ENCODE measurements at regions not wholly inside any gene's neighbourhood (a gene's known extent, or its start where the extent isn't known, plus 50 kb on each side); places are given as distances from the start of the nearest gene placed in this dataset.

DNA sequence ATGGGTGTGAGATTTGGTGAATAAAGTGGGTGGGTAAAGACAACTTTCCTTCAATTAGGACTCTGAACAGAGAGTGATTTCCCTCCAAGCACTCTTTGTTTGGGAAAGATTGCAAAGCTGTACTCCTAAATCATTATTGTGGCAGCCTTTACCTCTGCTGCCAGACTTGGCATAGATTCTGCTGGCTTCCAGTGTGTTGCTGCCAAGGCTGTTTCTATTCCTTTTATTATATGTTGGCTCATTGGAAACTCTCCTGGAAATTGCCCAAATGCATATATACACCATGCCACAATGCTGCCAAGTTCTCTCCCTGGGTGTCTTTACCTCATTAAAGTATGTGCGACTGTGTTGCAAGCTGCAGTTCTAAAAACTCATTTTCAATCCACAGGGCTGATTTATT is 668.0 kb downstream of the MRPL39 start:
- intact Hi-C loops (cut with DNase I): no loop called here
- H3K27ac ChIP-seq: no peak overlapping the region
- H3K4me3 ChIP-seq: no peak overlapping the region
- no peak for ATAC-seq
- H3K36me3 ChIP-seq: no peaks in the 10 kb centered on the region
- H3K4me1 ChIP-seq: no peaks in the 10 kb centered on the region
- no peak for DNase-seq
- TF ChIP-seq, protein P1, sequence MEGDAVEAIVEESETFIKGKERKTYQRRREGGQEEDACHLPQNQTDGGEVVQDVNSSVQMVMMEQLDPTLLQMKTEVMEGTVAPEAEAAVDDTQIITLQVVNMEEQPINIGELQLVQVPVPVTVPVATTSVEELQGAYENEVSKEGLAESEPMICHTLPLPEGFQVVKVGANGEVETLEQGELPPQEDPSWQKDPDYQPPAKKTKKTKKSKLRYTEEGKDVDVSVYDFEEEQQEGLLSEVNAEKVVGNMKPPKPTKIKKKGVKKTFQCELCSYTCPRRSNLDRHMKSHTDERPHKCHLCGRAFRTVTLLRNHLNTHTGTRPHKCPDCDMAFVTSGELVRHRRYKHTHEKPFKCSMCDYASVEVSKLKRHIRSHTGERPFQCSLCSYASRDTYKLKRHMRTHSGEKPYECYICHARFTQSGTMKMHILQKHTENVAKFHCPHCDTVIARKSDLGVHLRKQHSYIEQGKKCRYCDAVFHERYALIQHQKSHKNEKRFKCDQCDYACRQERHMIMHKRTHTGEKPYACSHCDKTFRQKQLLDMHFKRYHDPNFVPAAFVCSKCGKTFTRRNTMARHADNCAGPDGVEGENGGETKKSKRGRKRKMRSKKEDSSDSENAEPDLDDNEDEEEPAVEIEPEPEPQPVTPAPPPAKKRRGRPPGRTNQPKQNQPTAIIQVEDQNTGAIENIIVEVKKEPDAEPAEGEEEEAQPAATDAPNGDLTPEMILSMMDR (IDR thresholded peaks at IDR 0.05): no peak
- H3K27me3 ChIP-seq: no peaks in the 10 kb centered on the region
- no peaks in the 10 kb centered on the region for H3K9me3 ChIP-seq

DNA sequence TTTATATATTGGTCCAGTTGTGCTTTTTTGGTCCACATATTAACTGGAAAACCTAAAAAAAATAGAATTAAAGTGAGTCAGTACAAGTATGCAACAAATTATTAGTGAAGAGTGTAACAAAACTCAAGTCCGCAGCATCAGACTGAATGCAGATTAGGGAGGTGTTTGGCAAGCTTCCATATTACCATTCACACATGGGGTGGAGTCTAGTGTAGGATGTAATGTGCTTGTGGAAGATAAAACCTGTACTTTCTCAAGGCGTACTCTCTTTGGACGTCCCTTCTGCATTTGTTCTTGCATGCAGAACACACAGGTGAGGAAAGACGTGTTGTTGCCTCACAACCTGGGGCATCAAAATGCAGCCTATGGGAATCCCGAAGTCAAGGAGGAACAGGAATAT is 668.7 kb downstream of the MRPL39 start:
- Histone ChIP-seq H3K4me3 (no peak overlapping the region), H3K36me3 (no peaks in the 10 kb centered on the region), H3K4me1 (no peaks in the 10 kb centered on the region), H3K27ac (no peak overlapping the region), H3K9me3 (no peaks in the 10 kb centered on the region), H3K27me3 (no peaks in the 10 kb centered on the region)
- ATAC-seq: no peak
- TF ChIP-seq, protein P1 (IDR thresholded peaks at IDR 0.05): no peak
- intact Hi-C loops (cut with DNase I): no loop called here
- DNase-seq: no peak

DNA sequence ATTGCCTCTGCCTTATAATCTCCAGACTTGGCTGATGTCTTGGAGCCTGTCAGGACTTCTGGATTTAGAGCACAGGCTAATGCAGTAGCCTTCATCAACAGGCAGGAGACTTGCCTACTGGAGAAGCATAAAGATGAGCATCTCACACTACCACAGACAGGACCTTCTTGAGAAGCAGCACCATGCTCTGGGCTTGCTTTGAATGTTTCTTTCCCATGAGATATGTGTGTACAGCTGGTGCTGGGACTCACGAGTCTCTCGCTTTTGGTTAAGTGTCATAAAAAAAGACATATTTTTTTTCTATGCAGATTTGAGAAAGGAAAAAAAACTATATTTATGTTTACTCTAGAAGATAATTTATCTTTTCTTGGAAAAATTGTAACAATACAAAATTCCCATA is 671.3 kb downstream of the MRPL39 start:
- Histone ChIP-seq H3K27ac (no peak overlapping the region), H3K27me3 (no peaks in the 10 kb centered on the region), H3K4me3 (no peak overlapping the region), H3K36me3 (no peaks in the 10 kb centered on the region), H3K4me1 (no peaks in the 10 kb centered on the region), H3K9me3 (no peaks in the 10 kb centered on the region)
- ATAC-seq (no peak), DNase-seq (no peak)
- TF ChIP-seq, protein P1 (IDR thresholded peaks at IDR 0.05): no peak
- intact Hi-C loops (cut with DNase I): no loop called here

DNA sequence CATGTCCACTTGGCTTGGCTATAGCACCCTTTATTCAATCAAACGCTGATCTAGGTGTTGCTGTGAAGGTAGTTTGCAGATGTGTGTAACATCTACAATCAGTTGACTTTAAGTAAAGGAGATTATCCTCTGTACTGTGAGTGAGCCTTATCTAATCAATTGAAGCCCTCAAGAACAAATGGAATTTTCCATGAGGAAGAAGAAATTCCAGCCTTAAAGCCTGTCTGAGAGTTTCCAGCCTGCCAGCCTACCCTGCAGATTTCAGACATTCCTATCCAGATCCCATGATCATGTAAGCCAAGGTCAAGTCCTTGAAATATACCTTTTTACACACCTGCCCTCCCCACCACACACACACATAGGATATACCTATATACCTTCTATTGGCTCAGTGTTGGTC is 696.7 kb downstream of the MRPL39 start:
- intact Hi-C loops (cut with DNase I): no loop called here
- H3K27me3 ChIP-seq: no peaks in the 10 kb centered on the region
- no peak overlapping the region for H3K27ac ChIP-seq
- no peak overlapping the region for H3K4me3 ChIP-seq
- H3K36me3 ChIP-seq: no peaks in the 10 kb centered on the region
- DNase-seq (no peak), ATAC-seq (no peak)
- H3K4me1 ChIP-seq: no peaks in the 10 kb centered on the region
- TF ChIP-seq, protein P1 (IDR thresholded peaks at IDR 0.05): no peak
- H3K9me3 ChIP-seq: no peaks in the 10 kb centered on the region

DNA sequence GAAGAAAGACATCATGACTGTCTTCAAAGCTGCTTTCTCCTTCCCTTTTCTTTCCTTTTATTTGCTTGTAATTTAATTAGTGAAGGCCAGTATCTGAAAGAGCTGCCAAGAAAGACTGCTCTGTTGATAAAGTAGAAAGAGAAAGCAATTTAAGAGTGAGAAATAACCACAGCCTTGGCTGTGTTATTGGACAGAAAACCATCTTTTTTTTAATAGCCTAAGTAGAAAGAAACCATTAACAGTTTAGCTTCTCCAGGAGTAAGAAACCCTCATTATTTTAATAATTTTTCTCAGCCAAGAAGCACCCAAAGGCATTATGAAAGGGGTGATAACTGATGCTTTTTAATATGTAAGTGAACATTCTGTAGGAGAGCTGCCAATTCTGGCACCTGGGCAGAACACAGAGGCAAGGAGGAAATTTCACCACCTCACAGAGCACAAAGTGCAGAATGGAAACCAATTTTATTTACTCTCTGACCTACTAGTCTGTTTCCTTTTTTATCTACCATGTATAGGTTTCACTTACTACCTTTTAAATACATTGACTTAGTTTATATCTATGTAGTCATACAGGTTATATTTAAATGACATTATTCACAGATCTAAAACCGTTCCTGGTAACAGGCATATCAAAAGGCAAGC is 703.2 kb downstream of the MRPL39 start:
- H3K27ac ChIP-seq: no peak overlapping the region
- ATAC-seq (no peak), DNase-seq (no peak)
- intact Hi-C loops (cut with DNase I): no loop called here
- H3K9me3 ChIP-seq: no peaks in the 10 kb centered on the region
- TF ChIP-seq, protein P1 (IDR thresholded peaks at IDR 0.05): no peak
- H3K4me1 ChIP-seq: no peaks in the 10 kb centered on the region
- no peak overlapping the region for H3K4me3 ChIP-seq
- H3K36me3 ChIP-seq: no peaks in the 10 kb centered on the region
- no peaks in the 10 kb centered on the region for H3K27me3 ChIP-seq
